Right lobe of liver (tissue), 4 donors: ENCODE measurements at regions not wholly inside any gene's neighbourhood (a gene's known extent, or its start where the extent isn't known, plus 50 kb on each side); places are given as distances from the start of the nearest gene placed in this dataset.

Experiments used
- POLR2A ChIP-seq: fragments of 450-650 bp; IDR thresholded peaks from one replicate; pipeline ENCODE4 v1.6.1; 2017; ENCODE audit warnings: antibody characterized with exemption, mild to moderate bottlenecking
- TF ChIP-seq, protein P1 (sequence below), 4 donors: fragments of 200-600 bp in 3 of 4; fragments of 450-650 bp in 1 of 4; IDR thresholded peaks; one replicate each; pipeline versions ENCODE4 v1.5.1 to v1.8.0; 2016 to 2022; ENCODE audit warnings: antibody characterized with exemption in 4 of 4, mild to moderate bottlenecking in 2 of 4
- donor health status: DM: no; HTN: no; CAD: no.
- donor health status: DM: no; HTN: no; CAD: no.
- donor health status: DM: no; HTN: yes; CAD: no.

DNA sequence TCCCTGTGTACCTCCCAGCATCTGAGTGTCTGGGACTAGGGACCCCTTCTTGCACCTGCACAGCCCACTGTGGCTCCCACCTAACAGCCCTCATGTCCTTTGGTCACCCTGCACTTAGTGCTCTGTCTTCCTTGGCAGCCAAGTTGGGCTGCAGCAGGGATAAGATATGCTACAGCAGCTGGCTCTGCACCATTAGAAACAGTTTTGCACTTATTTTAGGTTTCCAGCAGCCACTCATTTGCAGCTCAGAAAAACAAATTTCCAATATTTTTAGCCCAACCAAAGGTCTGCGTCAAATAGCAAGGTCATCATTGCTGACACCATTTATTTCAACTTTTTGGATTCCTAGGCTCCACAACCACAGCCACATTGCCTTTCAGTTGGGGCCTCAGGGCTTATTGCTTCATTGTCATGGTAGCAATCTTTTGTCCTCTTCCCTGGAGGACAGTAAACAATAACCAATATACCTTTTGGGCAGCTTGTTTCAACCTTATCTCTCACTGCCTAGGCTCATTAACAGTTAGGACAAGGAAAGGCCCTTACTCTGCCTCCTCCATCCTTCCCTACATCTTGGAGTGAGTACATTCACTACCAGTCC, 263.9 kb downstream of the COX7C start:
- TF ChIP-seq, protein P1, sequence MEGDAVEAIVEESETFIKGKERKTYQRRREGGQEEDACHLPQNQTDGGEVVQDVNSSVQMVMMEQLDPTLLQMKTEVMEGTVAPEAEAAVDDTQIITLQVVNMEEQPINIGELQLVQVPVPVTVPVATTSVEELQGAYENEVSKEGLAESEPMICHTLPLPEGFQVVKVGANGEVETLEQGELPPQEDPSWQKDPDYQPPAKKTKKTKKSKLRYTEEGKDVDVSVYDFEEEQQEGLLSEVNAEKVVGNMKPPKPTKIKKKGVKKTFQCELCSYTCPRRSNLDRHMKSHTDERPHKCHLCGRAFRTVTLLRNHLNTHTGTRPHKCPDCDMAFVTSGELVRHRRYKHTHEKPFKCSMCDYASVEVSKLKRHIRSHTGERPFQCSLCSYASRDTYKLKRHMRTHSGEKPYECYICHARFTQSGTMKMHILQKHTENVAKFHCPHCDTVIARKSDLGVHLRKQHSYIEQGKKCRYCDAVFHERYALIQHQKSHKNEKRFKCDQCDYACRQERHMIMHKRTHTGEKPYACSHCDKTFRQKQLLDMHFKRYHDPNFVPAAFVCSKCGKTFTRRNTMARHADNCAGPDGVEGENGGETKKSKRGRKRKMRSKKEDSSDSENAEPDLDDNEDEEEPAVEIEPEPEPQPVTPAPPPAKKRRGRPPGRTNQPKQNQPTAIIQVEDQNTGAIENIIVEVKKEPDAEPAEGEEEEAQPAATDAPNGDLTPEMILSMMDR (IDR thresholded peaks at IDR 0.05) = no peak
- no peak for TF ChIP-seq POLR2A
